ENCODE measurements at regions not wholly inside any gene's neighbourhood (a gene's known extent, or its start where the extent isn't known, plus 50 kb on each side); places are given as distances from the start of the nearest gene placed in this dataset.

GRCh38 chr12:131348646-131349045 is 362.2 kb upstream of the SFSWAP start:
- TF ChIP-seq, protein P1, sequence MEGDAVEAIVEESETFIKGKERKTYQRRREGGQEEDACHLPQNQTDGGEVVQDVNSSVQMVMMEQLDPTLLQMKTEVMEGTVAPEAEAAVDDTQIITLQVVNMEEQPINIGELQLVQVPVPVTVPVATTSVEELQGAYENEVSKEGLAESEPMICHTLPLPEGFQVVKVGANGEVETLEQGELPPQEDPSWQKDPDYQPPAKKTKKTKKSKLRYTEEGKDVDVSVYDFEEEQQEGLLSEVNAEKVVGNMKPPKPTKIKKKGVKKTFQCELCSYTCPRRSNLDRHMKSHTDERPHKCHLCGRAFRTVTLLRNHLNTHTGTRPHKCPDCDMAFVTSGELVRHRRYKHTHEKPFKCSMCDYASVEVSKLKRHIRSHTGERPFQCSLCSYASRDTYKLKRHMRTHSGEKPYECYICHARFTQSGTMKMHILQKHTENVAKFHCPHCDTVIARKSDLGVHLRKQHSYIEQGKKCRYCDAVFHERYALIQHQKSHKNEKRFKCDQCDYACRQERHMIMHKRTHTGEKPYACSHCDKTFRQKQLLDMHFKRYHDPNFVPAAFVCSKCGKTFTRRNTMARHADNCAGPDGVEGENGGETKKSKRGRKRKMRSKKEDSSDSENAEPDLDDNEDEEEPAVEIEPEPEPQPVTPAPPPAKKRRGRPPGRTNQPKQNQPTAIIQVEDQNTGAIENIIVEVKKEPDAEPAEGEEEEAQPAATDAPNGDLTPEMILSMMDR (IDR thresholded peaks at IDR 0.05; ENCODE audit: insufficient read depth, low read depth, low read length): no peak
- no peaks in the 10 kb centered on the region for H3K27me3 ChIP-seq (ENCODE audit: control insufficient read depth, insufficient read depth, low read length)
- no peaks in the 10 kb centered on the region for H3K36me3 ChIP-seq (ENCODE audit: control insufficient read depth, insufficient read depth, low read length)
- ChIA-PET POLR2A (no interaction called here), CTCF (no interaction called here)
- no peak for DNase-seq (ENCODE audit: low read depth)
- H3K4me3 ChIP-seq (ENCODE audit: low read depth, low read length): no peak overlapping the region

DNA sequence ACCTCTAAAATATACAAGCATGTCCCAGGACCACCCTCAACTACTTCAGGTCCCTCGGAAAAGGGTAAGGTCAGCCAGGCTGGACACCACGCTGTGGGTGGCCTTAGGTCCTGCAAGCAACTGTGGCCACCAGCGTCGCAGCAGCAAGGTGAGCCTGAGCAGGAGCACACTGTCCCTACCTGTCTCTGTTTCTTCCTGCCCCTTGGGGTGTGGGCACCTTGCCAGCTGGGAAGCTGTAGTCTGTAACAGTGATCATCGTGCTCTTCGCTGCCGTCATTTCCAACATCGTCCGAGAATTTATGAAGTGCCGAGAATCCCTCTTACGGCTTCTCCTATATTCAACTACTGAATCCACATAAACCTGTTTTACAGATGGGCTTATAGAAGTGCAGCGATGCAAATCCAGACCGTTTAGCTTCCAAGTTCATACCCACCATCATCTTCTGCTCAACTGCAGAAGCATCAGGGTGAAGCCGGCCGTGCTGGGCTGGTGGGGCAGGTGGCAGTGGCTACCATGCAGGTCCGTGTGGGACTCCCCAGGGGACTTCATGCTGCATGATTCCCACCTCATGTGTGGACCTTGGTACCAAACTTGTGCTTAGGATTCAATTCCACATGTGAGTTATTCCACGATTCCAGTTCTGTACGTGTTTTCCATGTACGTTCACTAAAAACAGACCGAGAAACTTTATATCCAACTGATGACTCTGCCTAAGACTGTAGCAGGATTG is 361.3 kb upstream of the SFSWAP start:
- Histone ChIP-seq H3K4me3 (ENCODE audit: low read depth, low read length) (no peak overlapping the region), H3K36me3 (ENCODE audit: control insufficient read depth, insufficient read depth, low read length) (no peaks in the 10 kb centered on the region), H3K27me3 (ENCODE audit: control insufficient read depth, insufficient read depth, low read length) (no peaks in the 10 kb centered on the region)
- no peak for DNase-seq (ENCODE audit: low read depth)
- POLR2A ChIA-PET: no interaction called here
- CTCF ChIA-PET: no interaction called here
- TF ChIP-seq, protein P1 (IDR thresholded peaks at IDR 0.05; ENCODE audit: insufficient read depth, low read depth, low read length): no peak

DNA sequence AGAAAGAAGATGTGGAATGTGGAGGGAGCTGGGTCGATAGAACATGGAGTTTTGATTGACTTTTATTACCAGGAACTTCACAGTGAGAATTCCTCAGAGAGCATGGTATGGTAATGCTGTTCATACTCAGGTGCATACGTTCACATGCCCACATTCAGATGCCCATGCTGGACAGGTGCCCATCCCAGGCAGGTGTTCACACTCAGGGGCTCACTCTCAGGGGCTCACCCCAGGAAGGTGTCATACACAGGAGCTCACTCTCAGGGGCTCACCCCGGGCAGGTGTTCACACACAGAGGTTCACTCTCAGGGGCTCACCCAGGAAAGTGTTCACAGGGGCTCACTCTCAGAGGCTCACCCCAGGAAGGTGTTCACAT is 360.0 kb upstream of the SFSWAP start:
- TF ChIP-seq, protein P1 (IDR thresholded peaks at IDR 0.05; ENCODE audit: insufficient read depth, low read depth, low read length): no peak

GRCh38 chr12:131351319-131352028 is 359.4 kb upstream of the SFSWAP start:
- POLR2A ChIA-PET: no interaction called here

More for the DNA sequence above, 360.0 kb upstream of the SFSWAP start:
- H3K27me3 ChIP-seq (ENCODE audit: control insufficient read depth, insufficient read depth, low read length): no peaks in the 10 kb centered on the region
- DNase-seq (ENCODE audit: low read depth): no peak
- H3K36me3 ChIP-seq (ENCODE audit: control insufficient read depth, insufficient read depth, low read length): no peaks in the 10 kb centered on the region
- no peak overlapping the region for H3K4me3 ChIP-seq (ENCODE audit: low read depth, low read length)
- ChIA-PET CTCF (no interaction called here), POLR2A (no interaction called here)

DNA sequence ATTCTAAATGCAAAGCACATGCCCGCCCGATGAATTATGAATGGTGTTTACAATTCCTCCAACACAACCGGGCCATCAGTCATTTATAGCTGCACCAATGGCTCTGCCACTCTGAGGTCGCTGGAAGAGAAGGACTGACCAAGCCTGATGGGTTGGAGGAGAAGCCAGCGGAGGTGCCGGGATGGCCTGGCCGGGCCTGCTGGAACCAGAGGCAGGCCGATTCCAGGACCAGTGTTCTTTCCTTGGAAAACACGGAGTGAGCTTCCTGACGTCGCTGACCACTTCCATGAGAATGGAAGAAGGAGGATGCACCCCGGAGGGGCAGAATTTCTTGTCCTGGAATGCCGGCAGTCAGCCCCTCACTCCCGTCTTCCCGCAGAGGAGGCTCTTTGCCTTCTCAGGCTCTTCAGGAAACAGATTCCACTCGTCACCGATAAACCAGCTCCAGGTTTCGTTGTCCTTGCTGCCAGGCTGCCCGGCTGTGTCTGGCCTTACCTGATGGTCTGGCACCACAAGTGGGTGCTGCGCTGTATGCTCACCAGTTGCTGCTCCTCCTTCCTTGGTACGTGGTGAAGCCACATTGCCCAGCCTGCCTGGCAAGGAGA is 358.5 kb upstream of the SFSWAP start:
- ChIA-PET CTCF (no interaction called here), POLR2A (no interaction called here)

More at GRCh38 chr12:131351319-131352028, 359.4 kb upstream of the SFSWAP start:
- H3K4me3 ChIP-seq (ENCODE audit: low read depth, low read length): no peak overlapping the region
- H3K27me3 ChIP-seq (ENCODE audit: control insufficient read depth, insufficient read depth, low read length): no peaks in the 10 kb centered on the region
- no peak for DNase-seq (ENCODE audit: low read depth)
- H3K36me3 ChIP-seq (ENCODE audit: control insufficient read depth, insufficient read depth, low read length): no peaks in the 10 kb centered on the region
- CTCF ChIA-PET: no interaction called here
- TF ChIP-seq, protein P1 (IDR thresholded peaks at IDR 0.05; ENCODE audit: insufficient read depth, low read depth, low read length): no peak

More for the DNA sequence above, 358.5 kb upstream of the SFSWAP start:
- TF ChIP-seq, protein P1 (IDR thresholded peaks at IDR 0.05; ENCODE audit: insufficient read depth, low read depth, low read length): no peak
- no peak for DNase-seq (ENCODE audit: low read depth)
- H3K27me3 ChIP-seq (ENCODE audit: control insufficient read depth, insufficient read depth, low read length): no peaks in the 10 kb centered on the region
- H3K4me3 ChIP-seq (ENCODE audit: low read depth, low read length): no peak overlapping the region
- H3K36me3 ChIP-seq (ENCODE audit: control insufficient read depth, insufficient read depth, low read length): no peaks in the 10 kb centered on the region
